ENCODE measurements at regions not wholly inside any gene's neighbourhood (a gene's known extent, or its start where the extent isn't known, plus 50 kb on each side); places are given as distances from the start of the nearest gene placed in this dataset.

DNA sequence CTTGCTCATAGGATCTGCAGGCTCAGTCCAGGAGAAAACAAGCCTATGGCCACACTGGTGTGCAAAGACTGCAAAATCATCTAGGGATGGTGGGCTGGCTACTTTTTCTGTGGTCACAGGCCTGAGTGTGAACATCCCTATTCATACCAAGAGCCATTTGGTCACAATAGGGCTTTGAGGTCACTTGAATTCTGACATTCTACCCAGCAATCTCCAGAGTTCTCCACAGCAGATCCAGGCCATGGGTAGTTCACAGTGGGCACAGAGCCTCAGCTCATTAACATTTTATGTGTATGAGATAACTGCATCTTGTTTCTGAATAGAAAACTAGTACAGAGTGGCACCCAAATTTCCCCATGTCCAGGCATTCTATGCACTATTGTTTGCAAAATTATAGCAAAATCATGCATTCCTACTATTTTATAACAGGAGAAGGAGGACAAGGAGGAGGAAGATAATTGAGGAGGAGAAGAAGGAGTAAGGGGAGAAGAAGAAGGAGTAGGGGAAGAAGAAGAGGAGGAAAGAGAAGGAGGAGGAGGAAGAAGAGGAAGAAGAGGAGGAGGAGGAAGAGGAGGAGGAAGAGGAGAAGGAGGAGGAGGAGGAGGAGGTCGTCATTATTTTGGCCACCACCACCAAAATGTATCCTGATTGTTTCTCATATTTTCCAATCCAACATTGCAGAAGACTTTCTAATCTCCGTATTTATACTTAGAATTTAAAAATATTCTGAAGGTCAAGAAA is 129.0 kb downstream of the SEMA6D start:
- Histone ChIP-seq H3K27me3 (ENCODE audit: control insufficient read depth, insufficient read depth, low read length) (no peaks in the 10 kb centered on the region), H3K4me1 (ENCODE audit: control insufficient read depth, insufficient read depth, low read length) (no peaks in the 10 kb centered on the region), H3K4me3 (ENCODE audit: low read depth in 2 of 2, low read length in 2 of 2) (no peak overlapping the region), H3K27ac (ENCODE audit: low read length) (no peak overlapping the region), H3K36me3 (ENCODE audit: control insufficient read depth, insufficient read depth, low read length) (no peaks in the 10 kb centered on the region), H3K9me3 (ENCODE audit: control insufficient read depth, insufficient read depth, low read depth, low read length) (no peaks in the 10 kb centered on the region)
- TF ChIP-seq TCF7L2 (IDR thresholded peaks at IDR 0.05; ENCODE audit: low read depth, low read length) (no peak), POLR2AphosphoS5 (IDR thresholded peaks at IDR 0.05; ENCODE audit: low read depth, low read length) (no peak), CTCF (IDR thresholded peaks at IDR 0.05) (no peak), SIN3A (IDR thresholded peaks at IDR 0.05; ENCODE audit: borderline replicate concordance, insufficient read depth, low read depth, low read length) (no peak)
- TF ChIP-seq, protein P1, sequence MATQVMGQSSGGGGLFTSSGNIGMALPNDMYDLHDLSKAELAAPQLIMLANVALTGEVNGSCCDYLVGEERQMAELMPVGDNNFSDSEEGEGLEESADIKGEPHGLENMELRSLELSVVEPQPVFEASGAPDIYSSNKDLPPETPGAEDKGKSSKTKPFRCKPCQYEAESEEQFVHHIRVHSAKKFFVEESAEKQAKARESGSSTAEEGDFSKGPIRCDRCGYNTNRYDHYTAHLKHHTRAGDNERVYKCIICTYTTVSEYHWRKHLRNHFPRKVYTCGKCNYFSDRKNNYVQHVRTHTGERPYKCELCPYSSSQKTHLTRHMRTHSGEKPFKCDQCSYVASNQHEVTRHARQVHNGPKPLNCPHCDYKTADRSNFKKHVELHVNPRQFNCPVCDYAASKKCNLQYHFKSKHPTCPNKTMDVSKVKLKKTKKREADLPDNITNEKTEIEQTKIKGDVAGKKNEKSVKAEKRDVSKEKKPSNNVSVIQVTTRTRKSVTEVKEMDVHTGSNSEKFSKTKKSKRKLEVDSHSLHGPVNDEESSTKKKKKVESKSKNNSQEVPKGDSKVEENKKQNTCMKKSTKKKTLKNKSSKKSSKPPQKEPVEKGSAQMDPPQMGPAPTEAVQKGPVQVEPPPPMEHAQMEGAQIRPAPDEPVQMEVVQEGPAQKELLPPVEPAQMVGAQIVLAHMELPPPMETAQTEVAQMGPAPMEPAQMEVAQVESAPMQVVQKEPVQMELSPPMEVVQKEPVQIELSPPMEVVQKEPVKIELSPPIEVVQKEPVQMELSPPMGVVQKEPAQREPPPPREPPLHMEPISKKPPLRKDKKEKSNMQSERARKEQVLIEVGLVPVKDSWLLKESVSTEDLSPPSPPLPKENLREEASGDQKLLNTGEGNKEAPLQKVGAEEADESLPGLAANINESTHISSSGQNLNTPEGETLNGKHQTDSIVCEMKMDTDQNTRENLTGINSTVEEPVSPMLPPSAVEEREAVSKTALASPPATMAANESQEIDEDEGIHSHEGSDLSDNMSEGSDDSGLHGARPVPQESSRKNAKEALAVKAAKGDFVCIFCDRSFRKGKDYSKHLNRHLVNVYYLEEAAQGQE (IDR thresholded peaks at IDR 0.05; ENCODE audit: insufficient read depth in 1 of 2, low read depth in 2 of 2, low read length in 1 of 2) = no peak
- ChIA-PET POLR2A (no interaction called here), CTCF (no interaction called here)
- in situ Hi-C loops (cut with HindIII; ENCODE audit: low pct_unique_long_range_greater_than_20kb, low sequenced_read_pairs) (no loop called here), intact Hi-C loops (cut with micrococcal nuclease; ENCODE audit: unreplicated experiment) (no loop called here)
- ATAC-seq (no peak), DNase-seq (ENCODE audit: low read depth, low spot score) (no peak)
- no TSS peak for BruUV-seq (replicated peaks)

DNA sequence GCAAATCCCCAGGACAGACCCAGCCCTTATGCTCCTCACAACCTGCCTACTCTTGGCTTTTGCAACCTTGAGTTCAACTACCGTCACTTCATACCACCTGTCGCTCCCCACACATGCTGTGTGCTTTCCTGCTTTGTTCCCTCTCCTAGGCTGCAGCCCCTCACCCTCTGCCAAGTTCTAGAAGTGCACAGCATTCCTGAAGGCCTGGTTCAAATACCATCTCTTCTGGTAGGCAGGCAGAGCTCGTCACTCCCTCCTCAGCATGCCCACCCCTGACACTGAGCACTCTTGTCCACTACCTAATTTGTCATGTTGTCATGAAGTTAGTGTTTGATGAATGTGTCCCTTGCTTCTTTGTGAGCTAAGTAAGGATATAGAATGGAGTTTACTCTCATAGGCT is 129.6 kb downstream of the SEMA6D start:
- no peak overlapping the region for H3K27ac ChIP-seq (ENCODE audit: low read length)
- in situ Hi-C loops (cut with HindIII; ENCODE audit: low pct_unique_long_range_greater_than_20kb, low sequenced_read_pairs) = no loop called here
- ATAC-seq (no peak), DNase-seq (ENCODE audit: low read depth, low spot score) (no peak)
- intact Hi-C loops (cut with micrococcal nuclease; ENCODE audit: unreplicated experiment) = no loop called here
- H3K4me3 ChIP-seq (ENCODE audit: low read depth in 2 of 2, low read length in 2 of 2) = no peak overlapping the region
- no peak for TF ChIP-seq POLR2AphosphoS5 (IDR thresholded peaks at IDR 0.05; ENCODE audit: low read depth, low read length)
- no peak for TF ChIP-seq TCF7L2 (IDR thresholded peaks at IDR 0.05; ENCODE audit: low read depth, low read length)
- no peak for TF ChIP-seq CTCF (IDR thresholded peaks at IDR 0.05)
- TF ChIP-seq SIN3A (IDR thresholded peaks at IDR 0.05; ENCODE audit: borderline replicate concordance, insufficient read depth, low read depth, low read length) = no peak
- TF ChIP-seq, protein P1 (IDR thresholded peaks at IDR 0.05; ENCODE audit: insufficient read depth in 1 of 2, low read depth in 2 of 2, low read length in 1 of 2) = no peak
- no TSS peak for BruUV-seq (replicated peaks)
- H3K27me3 ChIP-seq (ENCODE audit: control insufficient read depth, insufficient read depth, low read length) = no peaks in the 10 kb centered on the region
- H3K36me3 ChIP-seq (ENCODE audit: control insufficient read depth, insufficient read depth, low read length) = no peaks in the 10 kb centered on the region
- no peaks in the 10 kb centered on the region for H3K9me3 ChIP-seq (ENCODE audit: control insufficient read depth, insufficient read depth, low read depth, low read length)
- H3K4me1 ChIP-seq (ENCODE audit: control insufficient read depth, insufficient read depth, low read length) = no peaks in the 10 kb centered on the region
- ChIA-PET CTCF (no interaction called here), POLR2A (interaction anchor here (0.6 kb wide), 1 partner anchor 435 kb away, joined by 3 read pairs; no protein-coding TSS in a partner anchor)
